NCI-H2107 (cell line): ENCODE measurements at regions not wholly inside any gene's neighbourhood (a gene's known extent, or its start where the extent isn't known, plus 50 kb on each side); places are given as distances from the start of the nearest gene placed in this dataset.
"Not testable (repeated sequence)": the region's sequence is repeated elsewhere in the genome, so short reads cannot be mapped to it uniquely, and the experiment has no call there.

ENCODE experiments used
- DNase-seq: peaks from one replicate; lab custom pipeline; 2025; lab: John Stamatoyannopoulos, UW

- not testable (repeated sequence) for DNase-seq
These were observed 51.1 kb upstream of the RASSF6 start for GRCh38 chr4:73671348-73671747.

- no peak for DNase-seq
These were observed 53.0 kb upstream of the RASSF6 start for GRCh38 chr4:73673286-73673685.

GRCh38 chr4:73674451-73674919 is 54.2 kb upstream of the RASSF6 start:
- no peak for DNase-seq

GRCh38 chr4:73675623-73676022 is 55.4 kb upstream of the RASSF6 start:
- DNase-seq, result no peak

- no peak for DNase-seq
These were observed 55.9 kb upstream of the RASSF6 start for GRCh38 chr4:73676136-73676535.

GRCh38 chr4:73676861-73677323 is 56.7 kb upstream of the RASSF6 start:
- peak; percentile 47 for DNase-seq

- no peak for DNase-seq
These were observed 59.6 kb upstream of the RASSF6 start for GRCh38 chr4:73679836-73680235.

- DNase-seq, result no peak
These were observed 58.6 kb upstream of the CXCL8 start for GRCh38 chr4:73681776-73682175.

GRCh38 chr4:73682508-73682907 is 57.9 kb upstream of the CXCL8 start:
- no peak for DNase-seq

GRCh38 chr4:73683033-73683432 is 57.3 kb upstream of the CXCL8 start:
- DNase-seq, result no peak

GRCh38 chr4:73683456-73683855 is 56.9 kb upstream of the CXCL8 start:
- no peak for DNase-seq

GRCh38 chr4:73684097-73684496 is 56.3 kb upstream of the CXCL8 start:
- DNase-seq, result no peak

- no peak for DNase-seq
These were observed 55.3 kb upstream of the CXCL8 start for GRCh38 chr4:73685052-73685451.

- DNase-seq, result no peak
These were observed 52.9 kb upstream of the CXCL8 start for GRCh38 chr4:73687421-73687820.

- DNase-seq, result no peak
These were observed 50.2 kb upstream of the CXCL8 start for GRCh38 chr4:73690051-73690738.
